GM12878 (cell line): ENCODE measurements at regions not wholly inside any gene's neighbourhood (a gene's known extent, or its start where the extent isn't known, plus 50 kb on each side); places are given as distances from the start of the nearest gene placed in this dataset.

Source experiments
- BCL11A ChIP-seq: IDR thresholded peaks from 2 replicates; pipeline ENCODE4 v1.6.1; 2011; ENCODE audit warnings: low read depth, low read length
- BHLHE40 ChIP-seq, 2 experiments: fragments of 450-650 bp in 1 of 2; IDR thresholded peaks; 2 replicates each; pipeline ENCODE4 v1.6.1; 2011 to 2017; ENCODE audit warnings: low read depth in 2 of 2, borderline replicate concordance in 1 of 2, improper control_type of control experiment in 1 of 2, low read length in 1 of 2, mild to moderate bottlenecking in 1 of 2
- EZH2 ChIP-seq: IDR thresholded peaks from 2 replicates; pipeline ENCODE4 v1.6.1; 2012; ENCODE audit warnings: low read depth, mild to moderate bottlenecking, control low read depth, inconsistent platforms, low read length, borderline replicate concordance; ENCODE audit not compliant: control insufficient read depth
- JUND ChIP-seq: IDR thresholded peaks from 2 replicates; pipeline ENCODE4 v1.6.1; 2012; ENCODE audit warnings: low read depth, mild to moderate bottlenecking, low read length, improper control_type of control experiment, moderate library complexity
- MTA3 ChIP-seq: IDR thresholded peaks from 2 replicates; pipeline ENCODE4 v1.6.1; 2012; ENCODE audit warnings: low read length, inconsistent platforms, borderline replicate concordance
- NFIC ChIP-seq: IDR thresholded peaks from 2 replicates; pipeline ENCODE4 v1.6.1; 2012; ENCODE audit warnings: low read depth, mild to moderate bottlenecking, inconsistent platforms, low read length, moderate library complexity
- NFYA ChIP-seq: IDR thresholded peaks from 2 replicates; pipeline ENCODE4 v1.6.1; 2011; ENCODE audit warnings: low read depth, mild to moderate bottlenecking, low read length, improper control_type of control experiment, borderline replicate concordance
- RAD21 ChIP-seq: IDR thresholded peaks from 2 replicates; pipeline ENCODE4 v1.6.1; 2011; ENCODE audit warnings: mild to moderate bottlenecking, low read depth, low read length, moderate library complexity; ENCODE audit not compliant: insufficient read depth
- SMC3 ChIP-seq: IDR thresholded peaks from 2 replicates; pipeline ENCODE4 v1.6.1; 2011; ENCODE audit warnings: low read length, improper control_type of control experiment, borderline replicate concordance
- YY1 ChIP-seq: IDR thresholded peaks from 2 replicates; pipeline ENCODE4 v1.6.1; 2011; ENCODE audit warnings: low read depth, mild to moderate bottlenecking, low read length
- ZSCAN29 ChIP-seq: fragments of 450-650 bp; IDR thresholded peaks from 2 replicates; pipeline ENCODE4 v1.6.1; 2017; ENCODE audit warnings: mild to moderate bottlenecking, moderate library complexity
- TF ChIP-seq, protein P1 (sequence below), 3 experiments: IDR thresholded peaks in 2 of 3; conservative IDR thresholded peaks in 1 of 3; 2 replicates each; pipeline ENCODE4 v1.5.1; 2011; ENCODE audit warnings: low read depth in 3 of 3, low read length in 3 of 3, mild to moderate bottlenecking in 3 of 3, control low read depth in 2 of 3, moderate library complexity in 2 of 3, inconsistent platforms in 1 of 3, mixed read lengths in 1 of 3; ENCODE audit not compliant: control insufficient read depth in 2 of 3, insufficient read depth in 1 of 3; ENCODE audit errors: extremely low read depth in 1 of 3
- TF ChIP-seq, protein P2 (sequence below): fragments of 450-650 bp; IDR thresholded peaks from 2 replicates; pipeline ENCODE4 v1.6.1; 2016; ENCODE audit warnings: mild to moderate bottlenecking, moderate library complexity, borderline replicate concordance

DNA sequence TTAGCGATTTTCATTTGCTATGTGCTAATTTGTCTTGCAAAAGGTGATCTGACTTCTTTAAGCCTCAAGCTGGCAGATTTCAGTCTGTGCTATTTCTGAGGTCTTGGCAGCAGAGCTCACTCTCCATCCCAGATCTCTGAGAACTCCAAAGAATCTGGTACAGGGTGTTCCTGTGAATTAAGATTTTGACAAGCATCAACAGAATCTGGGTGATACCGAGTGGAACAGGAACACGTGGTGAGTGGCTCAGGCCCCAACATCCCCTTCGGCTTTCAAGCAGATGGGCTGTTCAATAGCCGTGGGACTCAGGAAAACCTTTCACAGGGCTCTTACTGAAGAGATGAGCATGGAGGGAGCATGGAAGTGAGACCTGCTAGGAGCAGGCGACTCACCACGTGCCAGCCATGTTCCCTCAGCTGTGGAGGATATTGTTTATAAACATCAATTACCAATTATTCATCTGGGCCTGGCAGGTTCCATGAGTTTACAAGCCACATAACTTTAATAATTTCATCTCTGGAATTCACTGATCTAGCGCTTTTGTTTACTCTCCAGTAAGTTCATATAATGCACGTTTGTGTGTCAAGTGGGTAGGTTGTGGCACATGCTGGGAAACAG lies 103.4 kb upstream of the SELENOK start:
- no peak for TF ChIP-seq MTA3
- TF ChIP-seq, protein P1, sequence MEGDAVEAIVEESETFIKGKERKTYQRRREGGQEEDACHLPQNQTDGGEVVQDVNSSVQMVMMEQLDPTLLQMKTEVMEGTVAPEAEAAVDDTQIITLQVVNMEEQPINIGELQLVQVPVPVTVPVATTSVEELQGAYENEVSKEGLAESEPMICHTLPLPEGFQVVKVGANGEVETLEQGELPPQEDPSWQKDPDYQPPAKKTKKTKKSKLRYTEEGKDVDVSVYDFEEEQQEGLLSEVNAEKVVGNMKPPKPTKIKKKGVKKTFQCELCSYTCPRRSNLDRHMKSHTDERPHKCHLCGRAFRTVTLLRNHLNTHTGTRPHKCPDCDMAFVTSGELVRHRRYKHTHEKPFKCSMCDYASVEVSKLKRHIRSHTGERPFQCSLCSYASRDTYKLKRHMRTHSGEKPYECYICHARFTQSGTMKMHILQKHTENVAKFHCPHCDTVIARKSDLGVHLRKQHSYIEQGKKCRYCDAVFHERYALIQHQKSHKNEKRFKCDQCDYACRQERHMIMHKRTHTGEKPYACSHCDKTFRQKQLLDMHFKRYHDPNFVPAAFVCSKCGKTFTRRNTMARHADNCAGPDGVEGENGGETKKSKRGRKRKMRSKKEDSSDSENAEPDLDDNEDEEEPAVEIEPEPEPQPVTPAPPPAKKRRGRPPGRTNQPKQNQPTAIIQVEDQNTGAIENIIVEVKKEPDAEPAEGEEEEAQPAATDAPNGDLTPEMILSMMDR (IDR thresholded peaks at IDR 0.05 in 2 of 3, conservative IDR thresholded peaks at IDR 0.05 in 1 of 3; ENCODE audit: control insufficient read depth in 2 of 3, extremely low read depth in 1 of 3, insufficient read depth in 1 of 3, low read depth in 3 of 3, low read length in 3 of 3): no peak
- TF ChIP-seq YY1: no peak
- TF ChIP-seq NFIC: no peak
- no peak for TF ChIP-seq SMC3
- TF ChIP-seq BCL11A: no peak
- TF ChIP-seq JUND: no peak
- TF ChIP-seq NFYA: no peak
- TF ChIP-seq BHLHE40 (IDR thresholded peaks at IDR 0.05; ENCODE audit: borderline replicate concordance in 1 of 2, low read depth in 2 of 2, low read length in 1 of 2): no peak
- TF ChIP-seq RAD21: no peak
- TF ChIP-seq EZH2: no peak
- no peak for TF ChIP-seq ZSCAN29
- TF ChIP-seq, protein P2, sequence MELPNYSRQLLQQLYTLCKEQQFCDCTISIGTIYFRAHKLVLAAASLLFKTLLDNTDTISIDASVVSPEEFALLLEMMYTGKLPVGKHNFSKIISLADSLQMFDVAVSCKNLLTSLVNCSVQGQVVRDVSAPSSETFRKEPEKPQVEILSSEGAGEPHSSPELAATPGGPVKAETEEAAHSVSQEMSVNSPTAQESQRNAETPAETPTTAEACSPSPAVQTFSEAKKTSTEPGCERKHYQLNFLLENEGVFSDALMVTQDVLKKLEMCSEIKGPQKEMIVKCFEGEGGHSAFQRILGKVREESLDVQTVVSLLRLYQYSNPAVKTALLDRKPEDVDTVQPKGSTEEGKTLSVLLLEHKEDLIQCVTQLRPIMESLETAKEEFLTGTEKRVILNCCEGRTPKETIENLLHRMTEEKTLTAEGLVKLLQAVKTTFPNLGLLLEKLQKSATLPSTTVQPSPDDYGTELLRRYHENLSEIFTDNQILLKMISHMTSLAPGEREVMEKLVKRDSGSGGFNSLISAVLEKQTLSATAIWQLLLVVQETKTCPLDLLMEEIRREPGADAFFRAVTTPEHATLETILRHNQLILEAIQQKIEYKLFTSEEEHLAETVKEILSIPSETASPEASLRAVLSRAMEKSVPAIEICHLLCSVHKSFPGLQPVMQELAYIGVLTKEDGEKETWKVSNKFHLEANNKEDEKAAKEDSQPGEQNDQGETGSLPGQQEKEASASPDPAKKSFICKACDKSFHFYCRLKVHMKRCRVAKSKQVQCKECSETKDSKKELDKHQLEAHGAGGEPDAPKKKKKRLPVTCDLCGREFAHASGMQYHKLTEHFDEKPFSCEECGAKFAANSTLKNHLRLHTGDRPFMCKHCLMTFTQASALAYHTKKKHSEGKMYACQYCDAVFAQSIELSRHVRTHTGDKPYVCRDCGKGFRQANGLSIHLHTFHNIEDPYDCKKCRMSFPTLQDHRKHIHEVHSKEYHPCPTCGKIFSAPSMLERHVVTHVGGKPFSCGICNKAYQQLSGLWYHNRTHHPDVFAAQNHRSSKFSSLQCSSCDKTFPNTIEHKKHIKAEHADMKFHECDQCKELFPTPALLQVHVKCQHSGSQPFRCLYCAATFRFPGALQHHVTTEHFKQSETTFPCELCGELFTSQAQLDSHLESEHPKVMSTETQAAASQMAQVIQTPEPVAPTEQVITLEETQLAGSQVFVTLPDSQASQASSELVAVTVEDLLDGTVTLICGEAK: no peak
